HG02571 (cell line): ENCODE measurements at regions not wholly inside any gene's neighbourhood (a gene's known extent, or its start where the extent isn't known, plus 50 kb on each side); places are given as distances from the start of the nearest gene placed in this dataset.
"Not testable (repeated sequence)": the region's sequence is repeated elsewhere in the genome, so short reads cannot be mapped to it uniquely, and the experiment has no call there.

Experiments used
- ATAC-seq: cut with Tn5 transposase; IDR thresholded peaks from one replicate; pipeline ENCODE4 v1.9.1; 2021; ENCODE audit warnings: mild to moderate bottlenecking, moderate library complexity; ENCODE audit not compliant: unreplicated experiment

DNA sequence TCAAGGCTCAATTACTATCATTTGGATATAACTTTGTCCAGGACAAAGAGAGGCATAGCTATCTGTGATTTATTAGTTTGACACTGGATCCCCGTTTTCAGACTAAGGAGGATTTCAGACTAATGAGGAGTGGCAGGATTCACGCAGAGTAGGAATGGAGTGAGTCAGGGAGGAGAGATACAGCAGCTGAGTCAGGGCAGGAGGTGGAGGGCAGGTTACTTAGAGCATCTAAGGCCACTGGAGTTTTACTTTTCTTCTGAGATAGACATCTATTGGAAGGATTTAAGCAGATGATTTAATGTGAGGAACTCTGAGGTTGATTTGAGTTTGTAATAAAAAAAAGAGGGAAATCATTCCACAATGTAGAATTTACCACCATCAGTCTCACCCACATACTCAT is 110.6 kb downstream of the RPIA start:
- not testable (repeated sequence) for ATAC-seq

DNA sequence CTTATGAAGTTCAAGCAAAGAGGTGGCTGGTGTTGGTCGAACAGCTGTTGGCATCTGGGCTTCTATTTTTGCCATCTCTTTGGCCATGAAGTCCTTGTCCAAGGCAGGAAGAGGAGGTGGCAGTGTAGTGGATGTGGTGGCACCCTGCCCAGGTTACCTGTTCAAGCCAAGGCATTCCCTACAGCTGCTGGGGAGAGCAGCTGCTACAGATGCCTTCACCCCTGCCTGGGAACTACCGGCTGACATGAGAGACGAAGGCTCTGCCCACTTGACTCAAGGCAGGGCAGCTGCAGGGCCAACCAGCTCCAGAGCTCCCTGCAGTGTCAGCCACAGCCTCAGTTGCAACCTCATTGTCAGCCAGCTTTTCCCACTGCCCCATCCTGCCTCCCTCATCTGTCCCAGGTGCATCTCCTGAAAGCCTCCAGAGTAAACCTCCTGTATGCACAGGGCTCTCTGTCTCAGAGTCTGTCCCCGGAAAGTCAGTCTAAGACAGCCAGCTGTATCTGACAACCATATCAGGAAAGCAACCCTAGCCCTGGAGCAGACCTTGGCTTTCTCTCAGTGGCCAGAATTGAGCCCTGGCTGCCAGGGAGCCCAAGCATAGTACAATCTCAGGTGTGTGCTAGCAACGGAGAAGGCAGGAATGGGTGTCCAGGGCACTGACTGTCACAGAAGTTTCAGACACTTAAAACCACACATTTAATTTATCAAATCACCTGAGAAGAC is 115.9 kb downstream of the RPIA start:
- no peak for ATAC-seq

DNA sequence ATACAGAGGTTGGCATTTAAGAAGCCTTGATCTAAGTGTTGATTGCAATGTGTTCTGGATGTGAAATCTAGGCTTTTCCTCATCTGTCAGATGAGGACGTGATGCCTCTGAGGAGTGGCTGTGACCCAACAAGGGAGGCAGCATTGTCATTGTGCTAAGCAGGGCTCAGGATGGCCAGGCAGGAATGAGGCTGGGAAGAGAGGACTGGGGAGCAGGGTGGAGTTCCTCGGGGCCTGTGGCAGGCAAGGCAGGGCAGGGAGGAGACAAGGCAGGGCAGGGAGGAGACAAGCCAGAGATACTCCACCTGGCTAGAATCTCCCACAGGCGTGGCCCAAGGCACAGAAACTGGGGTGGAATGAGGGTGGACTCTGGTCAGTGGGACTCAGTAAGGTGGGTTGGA is 116.6 kb downstream of the RPIA start:
- ATAC-seq, result no peak

DNA sequence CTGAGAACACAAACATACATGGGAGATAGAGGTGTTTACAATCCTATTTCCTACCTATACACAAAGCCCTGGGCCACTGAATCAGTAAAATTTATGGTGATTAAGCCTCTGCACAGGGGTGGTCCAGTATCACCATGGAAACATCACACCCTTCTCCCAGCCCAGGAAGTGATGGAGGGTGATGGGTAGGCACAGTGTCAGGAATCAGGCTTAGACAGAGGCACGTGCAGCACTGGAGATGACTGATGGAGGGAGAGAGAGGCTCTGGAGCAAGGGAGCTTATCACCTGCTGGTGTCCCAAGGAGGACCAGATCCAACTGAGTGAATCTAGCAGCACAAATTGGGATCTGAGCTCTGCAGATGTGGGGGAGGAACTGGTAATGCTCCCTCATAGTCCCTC is 117.2 kb downstream of the RPIA start:
- no peak for ATAC-seq

DNA sequence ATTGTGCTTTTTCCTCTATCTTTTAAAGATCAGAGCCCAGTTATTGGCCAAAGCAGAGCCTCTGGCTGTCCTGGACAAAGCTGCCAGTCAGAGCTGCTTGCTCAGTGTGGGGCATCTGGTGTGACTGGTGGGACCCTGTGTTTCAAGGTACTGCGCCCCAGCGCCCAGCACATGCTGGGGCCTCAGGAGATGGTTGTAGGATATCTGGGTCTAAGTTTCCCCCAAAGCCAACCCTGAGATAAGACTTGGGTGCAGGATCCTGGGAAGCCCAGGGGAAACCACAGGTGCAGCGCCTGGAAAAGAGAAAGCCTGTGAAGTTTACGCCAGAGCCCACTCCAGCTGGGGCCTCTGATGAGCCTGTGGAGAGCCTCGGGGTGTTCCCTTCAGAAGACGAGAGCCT is 117.7 kb downstream of the RPIA start:
- no peak for ATAC-seq

DNA sequence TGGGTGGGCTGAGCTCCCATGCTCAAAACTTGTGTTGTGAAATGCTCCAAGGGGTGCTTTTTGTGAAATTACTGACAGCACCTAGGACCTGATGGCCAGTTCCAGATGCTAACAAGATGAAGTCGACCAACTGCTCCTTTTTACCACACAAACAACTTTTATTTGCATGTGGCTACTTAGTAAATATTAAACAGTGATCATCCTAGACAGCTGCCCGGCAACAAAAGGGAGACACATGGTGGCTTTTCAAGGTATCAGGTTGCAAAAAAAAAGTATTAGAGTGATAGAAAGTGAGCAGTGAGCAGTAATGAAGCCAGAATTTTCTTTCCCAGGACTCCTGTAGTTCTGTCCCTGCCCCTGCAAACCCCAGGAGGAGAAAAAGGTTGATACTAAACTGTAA is 118.5 kb downstream of the RPIA start:
- peak; percentile 53 for ATAC-seq

DNA sequence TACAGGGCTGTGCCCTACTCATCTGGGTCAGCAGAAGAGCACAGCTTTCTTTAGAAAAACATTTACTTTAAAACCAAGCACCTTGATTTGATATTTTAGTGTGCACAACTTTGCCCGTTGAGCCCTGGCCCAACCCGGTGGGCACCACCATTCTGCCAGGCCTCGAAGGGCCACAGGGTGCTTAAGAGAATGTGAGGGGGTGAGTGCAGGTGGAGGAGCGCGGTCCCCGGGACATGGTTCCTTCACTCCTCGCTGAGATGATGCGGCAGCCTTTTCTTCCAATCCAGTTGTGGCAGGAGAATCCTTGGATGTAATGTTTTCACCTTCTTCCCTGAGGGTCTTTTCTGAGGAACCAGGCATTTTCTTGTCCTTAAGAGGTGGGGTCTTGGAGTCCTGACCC is 119.0 kb downstream of the RPIA start:
- ATAC-seq, result no peak

DNA sequence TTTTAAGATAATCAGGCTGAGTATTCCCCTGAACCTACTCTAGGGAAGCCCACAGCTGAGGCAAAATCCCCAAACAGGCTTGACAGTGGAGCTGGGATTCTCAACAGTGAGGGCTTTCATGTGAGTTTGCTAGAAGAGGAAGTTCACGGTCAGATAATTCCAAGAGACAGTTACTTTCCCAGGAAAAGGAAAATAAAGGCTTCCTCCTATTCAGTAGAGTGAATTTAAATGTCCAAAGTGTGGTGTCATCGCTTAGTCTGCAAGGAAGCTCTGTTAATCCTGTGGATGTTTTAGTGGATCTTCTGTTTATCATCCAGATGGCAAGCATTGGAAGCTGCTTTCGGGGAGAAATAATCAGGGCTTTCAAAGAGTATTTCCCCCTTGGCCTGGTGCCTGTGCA is 119.8 kb downstream of the RPIA start:
- no peak for ATAC-seq

DNA sequence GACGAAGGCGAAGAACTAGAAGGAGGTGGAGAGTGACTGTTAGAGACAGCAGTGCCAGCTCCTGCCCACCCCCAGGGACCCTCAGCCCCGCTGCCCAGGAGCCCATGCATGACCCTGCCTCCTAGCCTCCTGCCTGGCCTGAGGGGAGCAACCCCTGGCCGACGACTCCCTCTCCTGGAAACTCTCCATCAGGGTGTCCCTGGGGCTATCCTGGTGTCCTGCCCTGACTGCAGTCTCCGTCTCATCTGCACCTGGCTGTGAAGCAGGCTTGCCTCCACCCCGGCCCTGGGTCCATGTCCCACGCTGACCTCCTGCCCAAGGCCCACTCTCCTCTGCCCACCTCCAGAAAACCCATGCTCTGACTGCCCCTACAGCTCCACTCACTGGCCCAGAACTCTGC is 120.2 kb downstream of the RPIA start:
- no peak for ATAC-seq

DNA sequence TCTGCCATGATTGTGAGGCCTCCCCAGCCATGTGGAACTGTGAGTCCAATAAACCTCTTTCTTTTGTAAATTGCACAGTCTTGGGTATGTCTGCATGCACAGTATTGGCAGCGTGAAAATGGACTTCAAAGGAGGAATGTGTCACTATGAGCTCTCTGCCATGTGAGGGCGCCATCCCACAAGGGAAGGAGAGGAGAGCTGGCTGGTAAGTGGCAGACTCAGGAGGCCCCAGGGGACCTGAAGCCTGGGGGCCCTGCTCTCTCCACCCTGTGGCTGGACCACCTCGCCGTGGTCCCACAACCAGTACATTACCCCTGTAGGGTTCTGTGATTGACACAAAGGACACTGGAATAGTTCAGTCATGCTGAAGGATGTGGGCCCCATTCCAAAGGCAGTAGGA is 122.1 kb downstream of the RPIA start:
- no peak for ATAC-seq

DNA sequence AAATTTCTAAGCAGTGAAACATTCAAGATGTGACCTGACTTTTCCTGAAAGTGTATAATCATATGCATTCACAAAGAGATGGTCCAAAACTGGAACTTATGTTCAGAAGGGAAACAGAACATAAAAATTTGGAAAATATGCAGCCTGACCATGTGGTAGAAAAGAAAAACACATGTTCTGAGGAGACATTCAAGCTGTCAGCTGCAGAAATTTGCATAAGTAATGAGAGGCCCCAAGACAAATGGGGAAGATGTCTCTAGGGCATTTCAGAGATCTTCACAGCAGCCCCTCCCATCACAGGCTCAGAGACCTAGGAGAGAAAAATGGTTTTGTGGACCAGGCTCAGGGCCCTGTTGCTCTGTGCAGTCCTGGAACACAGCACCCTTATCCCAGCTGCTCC is 123.8 kb downstream of the RPIA start:
- ATAC-seq, result no peak

DNA sequence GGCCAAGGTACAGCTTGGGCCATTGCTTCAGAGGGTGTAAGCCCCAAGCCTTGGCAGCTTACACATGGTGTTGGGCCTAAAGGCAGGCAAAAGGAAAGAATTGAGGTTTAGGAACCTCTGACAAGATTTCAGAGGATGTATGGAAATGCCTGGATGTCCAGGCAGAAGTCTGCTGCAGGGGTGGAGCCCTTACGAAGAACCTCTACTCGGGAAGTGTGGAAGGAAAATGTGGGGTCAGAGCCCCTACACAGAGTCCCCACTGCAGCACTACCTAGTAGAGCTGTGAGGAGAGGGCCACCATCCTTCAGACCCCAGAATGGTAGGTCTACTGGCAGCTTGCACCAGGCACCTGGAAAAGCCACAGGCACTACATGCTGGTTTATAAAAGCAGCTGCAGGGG is 124.2 kb downstream of the RPIA start:
- ATAC-seq, result no peak

DNA sequence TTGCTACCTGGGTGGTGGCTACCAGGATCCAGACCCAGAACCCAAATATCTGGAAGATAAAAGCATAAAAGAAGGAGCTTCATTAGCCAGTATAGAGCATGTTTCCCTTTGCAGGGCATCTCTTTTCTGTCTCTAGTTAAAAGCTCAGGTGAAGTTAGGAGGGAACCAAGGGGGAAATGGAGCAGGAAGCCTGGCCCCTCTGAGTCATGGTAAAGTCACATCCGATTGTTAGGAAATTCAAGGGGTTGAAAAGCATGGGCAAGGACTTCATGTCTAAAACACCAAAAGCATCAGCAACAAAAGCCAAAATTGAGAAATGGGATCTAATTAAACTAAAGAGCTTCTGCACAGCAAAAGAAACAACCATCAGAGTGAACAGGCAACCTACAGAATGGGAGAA is 126.9 kb downstream of the RPIA start:
- ATAC-seq, result no peak

DNA sequence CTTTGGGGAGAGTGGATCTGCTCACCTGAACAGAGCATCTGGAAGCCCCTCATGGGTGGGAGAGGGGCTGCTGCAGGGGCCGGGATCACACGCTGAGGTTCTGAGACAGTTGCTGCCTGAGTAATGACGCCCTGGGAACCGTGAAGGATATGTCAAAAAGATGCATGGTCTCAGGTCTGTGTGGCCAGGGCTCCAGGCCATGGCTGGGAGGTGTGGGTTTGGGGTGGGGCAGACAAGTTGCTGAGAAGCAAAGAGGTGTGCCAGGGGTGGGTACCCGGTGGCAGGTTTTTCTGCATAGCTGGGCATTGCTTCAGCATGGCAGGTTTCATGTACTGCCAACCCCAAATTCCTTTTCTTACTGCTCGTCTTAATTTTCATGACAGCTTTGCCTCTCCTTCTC is 133.5 kb downstream of the RPIA start:
- ATAC-seq, result no peak

DNA sequence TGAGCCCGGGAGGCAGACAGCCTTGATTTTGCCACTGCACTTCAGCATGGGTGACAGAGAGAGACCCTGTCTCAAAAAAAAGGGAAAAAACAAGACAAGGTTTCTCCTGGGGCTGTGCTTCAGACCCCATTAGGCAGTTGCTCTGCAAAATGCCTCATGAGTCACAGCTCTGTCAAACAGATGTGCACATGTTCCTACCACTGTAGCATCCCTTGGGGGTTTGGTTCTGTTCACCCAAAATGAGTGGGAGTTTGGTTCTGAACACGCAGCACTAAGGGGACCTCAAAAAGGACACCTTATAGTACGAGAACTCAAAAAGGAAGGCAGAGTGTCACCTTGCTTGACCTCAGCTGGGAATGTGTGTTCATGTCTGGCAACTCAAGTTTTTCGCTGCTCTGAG is 134.9 kb downstream of the RPIA start:
- ATAC-seq, result no peak

DNA sequence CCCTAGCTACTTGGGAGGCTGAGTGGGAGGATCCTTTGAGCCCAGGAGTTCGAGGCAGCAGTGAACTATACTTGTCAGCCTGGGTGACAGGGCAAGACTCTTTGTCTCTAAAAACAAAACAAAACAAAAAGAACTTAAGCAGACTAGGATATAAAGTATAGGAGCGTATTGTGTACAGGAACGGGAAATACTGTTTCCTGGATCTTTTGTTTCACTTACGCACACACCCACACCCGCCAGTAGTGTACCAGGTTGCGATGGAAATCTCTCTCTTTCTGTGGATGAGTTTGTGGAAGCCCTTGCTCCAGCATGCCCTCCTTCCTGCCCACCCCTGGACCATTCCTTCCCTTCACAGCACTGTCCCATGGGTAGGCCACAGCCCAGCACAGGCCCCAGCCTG is 136.3 kb downstream of the RPIA start:
- no peak for ATAC-seq

DNA sequence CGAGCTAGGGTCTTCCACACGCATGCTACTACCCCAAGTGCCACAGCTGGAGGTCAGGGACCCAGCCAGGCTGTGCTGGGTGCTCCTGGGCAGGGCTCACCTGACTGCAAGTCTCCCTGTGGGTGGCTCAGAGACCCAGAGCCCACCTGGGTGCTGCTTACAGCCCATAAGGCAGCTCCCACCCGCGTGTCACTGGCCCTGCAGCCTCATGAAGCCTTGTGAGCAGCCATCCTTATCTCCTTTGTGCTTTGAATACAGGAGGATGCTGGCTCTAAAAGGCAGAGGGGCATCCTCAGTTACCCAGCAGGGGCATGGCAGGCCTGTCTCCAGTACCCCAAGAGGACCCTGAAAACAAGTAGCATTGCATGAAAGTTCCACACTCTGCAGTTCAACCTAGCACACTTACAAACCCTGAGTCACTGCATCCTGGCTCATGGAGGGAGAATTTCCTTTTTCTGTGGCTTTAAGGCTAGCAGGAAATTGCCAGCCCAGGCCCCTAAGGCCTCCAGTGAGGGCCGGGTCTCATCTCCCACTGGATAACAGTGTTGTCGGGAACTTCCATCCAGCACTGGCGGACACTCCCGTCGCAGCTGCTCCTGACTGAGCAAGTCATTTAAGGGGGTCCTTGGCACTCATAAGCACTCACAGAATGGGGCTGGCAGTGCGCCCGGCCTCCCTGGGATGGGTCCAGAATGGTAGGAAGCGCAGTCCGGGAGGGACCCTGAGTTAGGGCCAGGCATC is 137.1 kb downstream of the RPIA start:
- no peak for ATAC-seq

DNA sequence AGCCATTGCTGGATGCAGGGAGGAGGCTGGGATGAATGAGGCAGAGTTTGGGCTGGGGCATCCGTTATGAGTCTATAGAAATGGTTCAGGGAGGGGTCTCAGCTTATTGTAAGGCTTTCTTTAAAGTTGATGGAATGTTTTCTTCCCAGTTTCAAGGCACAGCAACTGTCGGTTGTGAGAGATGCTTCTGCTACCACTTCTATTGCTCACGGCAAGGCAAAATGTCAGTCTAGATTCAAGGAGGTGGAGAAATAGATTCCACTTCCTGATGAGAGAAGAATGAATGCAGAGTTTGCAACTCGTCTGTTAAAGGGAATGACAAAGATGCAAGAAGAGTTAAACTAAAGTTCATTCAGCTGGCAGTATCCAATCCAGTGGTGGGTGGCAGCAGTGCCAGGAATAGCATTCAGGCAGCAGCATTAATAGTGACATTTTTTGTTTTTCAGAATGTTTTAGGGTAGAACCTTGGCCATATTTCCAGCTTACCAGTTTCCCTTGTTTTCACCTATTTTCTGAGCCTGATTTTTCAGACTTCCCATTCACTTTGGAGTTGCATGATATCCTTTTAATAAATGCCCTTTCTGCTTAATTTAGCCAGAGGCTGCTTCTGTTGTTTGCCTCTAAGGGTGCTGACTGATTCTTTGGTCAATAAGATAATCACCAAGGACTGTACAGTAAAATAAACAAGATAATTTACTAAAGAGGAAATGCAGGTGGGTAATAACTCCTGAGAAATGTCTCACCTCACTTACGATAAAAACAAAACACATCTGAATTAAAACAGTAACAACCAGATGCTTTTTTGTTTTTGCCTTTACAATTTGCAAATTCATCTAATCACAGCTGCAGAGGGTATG is 138.4 kb downstream of the RPIA start:
- ATAC-seq, result no peak

DNA sequence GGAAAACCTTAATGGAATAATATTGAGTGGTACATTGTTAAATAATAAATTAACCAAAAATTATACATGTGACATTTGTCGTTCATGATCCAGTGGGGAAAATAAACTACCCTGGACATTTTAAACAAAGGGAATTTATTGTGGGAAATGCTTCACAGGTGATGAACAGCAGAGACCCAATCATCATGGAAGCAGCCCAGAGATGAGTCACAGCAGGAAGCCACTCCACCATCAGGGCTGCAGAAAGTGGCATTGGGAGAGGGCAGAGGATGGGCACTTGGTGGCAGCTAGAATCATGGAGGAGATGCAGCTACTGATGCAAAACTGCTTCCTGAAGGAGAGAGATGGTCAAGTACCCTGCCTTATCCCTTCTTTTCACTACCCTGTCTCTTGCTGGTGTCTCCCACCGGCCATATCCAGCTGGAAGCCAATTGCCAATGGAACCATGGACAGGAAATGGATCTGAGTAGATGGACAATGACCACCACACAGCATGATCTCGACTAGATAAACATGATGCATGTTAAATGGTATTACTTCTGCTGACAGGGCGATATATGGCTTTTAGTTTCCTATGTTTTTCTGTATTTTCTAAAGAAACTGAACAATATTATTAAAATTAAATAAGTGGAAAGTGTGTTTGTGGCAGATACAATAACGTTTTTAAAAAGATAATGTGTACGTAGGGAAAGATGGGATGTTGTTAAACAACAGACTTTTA is 139.8 kb downstream of the RPIA start:
- ATAC-seq, result no peak

DNA sequence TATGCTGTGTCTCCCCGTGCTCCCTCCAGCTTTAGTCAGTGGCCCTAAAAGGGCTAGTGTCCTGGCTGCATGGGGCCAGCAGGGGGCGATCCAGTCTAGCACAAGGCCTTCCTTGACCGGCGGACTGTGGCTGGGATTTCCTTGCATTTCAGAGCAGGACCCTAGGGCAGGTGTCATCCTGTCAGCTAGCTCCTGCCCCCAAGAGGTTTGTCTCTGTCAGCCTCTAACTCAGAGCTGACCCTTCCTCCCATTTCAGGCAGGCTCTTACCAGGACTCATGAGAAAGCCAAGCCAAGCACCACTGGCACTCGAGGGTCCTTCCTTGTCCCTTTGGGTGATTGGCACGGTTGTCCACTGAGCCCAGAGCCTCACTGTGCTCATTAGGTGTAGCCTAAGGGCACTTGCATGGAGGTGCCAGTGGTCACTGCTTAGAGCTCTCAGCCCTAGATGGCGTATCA is 140.3 kb downstream of the RPIA start:
- ATAC-seq, result peak; percentile 71
